CD4-positive, alpha-beta T cell treated with Interleukin-21 for 1 hour (primary cell): ENCODE measurements at regions not wholly inside any gene's neighbourhood (a gene's known extent, or its start where the extent isn't known, plus 50 kb on each side); places are given as distances from the start of the nearest gene placed in this dataset.
"Not testable (repeated sequence)": the region's sequence is repeated elsewhere in the genome, so short reads cannot be mapped to it uniquely, and the experiment has no call there.

Source experiments
- DNase-seq: peaks from one replicate; pipeline ENCODE4 v3.0.0-alpha.2; 2020

- DNase-seq: no peak
These were observed 633.0 kb upstream of the TMEFF2 start for GRCh38 chr2:192827735-192828134.

GRCh38 chr2:192814376-192814775 lies 619.6 kb upstream of the TMEFF2 start:
- no peak for DNase-seq

DNA sequence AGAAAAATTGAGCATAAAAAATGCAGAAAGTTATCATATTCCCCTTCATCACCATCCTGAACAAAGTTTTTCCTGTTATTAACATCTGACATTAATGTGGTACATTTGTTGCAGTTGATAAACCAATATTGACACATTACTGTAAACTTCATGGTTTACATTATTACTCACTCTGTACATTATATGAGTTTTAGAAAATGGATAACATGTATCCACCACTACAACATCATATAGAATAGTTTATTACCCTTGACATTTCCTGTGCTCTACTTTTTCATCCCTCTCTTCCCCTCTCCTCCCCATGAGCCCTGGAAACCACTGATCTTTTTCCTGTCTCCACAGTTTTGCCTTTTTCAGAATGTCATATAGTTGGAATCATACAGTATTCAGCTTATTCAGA lies 618.6 kb upstream of the TMEFF2 start:
- DNase-seq: no peak

DNA sequence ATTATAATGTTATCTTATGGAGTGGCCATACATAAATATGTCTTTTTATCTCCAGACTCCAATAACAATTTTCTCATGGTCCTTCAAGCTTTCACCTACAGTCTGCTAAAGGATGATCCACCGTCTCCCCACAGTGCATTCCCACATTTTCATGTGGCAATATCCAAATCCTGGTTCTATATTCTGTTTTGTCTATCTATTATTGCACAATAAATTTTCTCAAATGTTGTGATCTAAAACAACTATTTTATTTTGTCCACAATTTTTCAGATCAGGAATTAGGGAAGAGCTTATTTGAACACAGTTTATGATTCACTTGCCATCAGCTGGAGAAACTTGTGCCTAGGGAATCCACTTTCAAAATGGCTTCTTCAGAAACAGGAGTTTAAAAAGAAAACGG lies 614.4 kb upstream of the TMEFF2 start:
- DNase-seq: no peak

GRCh38 chr2:192783643-192784042 lies 588.9 kb upstream of the TMEFF2 start:
- no peak for DNase-seq

DNA sequence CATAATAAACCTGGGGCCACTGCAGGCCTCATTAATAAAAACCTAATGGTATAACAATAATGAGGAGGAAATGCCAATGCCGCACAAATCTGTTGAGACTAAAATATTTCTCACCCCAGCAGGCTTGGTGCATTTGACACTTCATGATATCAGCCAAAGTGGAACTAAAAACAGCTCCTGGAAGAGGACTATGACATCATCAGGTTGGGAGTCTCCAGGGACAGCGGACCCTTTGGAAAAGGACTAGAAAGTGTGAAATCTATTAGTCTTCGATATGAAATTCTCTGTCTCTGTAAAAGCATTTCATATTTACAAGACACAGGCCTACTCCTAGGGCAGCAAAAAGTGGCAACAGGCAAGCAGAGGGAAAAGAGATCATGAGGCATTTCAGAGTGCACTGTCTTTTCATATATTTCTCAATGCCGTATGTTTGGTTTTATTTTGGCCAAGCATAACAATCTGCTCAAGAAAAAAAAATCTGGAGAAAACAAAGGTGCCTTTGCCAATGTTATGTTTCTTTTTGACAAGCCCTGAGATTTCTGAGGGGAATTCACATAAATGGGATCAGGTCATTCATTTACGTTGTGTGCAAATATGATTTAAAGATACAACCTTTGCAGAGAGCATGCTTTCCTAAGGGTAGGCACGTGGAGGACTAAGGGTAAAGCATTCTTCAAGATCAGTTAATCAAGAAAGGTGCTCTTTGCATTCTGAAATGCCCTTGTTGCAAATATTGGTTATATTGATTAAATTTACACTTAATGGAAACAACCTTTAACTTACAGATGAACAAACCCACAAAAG lies 580.9 kb upstream of the TMEFF2 start:
- DNase-seq: no peak

DNA sequence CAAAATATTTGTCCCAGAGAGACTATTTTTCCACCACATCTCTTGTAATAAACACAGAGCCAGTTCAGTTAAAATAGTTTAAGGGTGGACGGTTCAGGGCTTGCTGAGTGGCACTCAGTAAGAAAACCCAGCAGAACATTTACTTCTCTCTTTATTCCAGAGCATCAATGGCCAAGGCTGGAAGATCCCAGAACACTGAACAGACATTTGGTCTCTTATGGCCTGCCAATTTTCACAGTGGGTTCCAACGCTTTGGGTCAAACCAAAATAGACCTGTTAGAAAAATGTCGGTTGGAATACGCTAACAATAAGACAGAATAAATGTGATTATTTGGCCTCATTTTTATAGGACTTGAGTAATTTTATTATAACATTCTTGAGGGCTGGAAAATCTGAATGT lies 580.3 kb upstream of the TMEFF2 start:
- no peak for DNase-seq

- no peak for DNase-seq
These were observed 578.3 kb upstream of the TMEFF2 start for GRCh38 chr2:192773044-192773443.

DNA sequence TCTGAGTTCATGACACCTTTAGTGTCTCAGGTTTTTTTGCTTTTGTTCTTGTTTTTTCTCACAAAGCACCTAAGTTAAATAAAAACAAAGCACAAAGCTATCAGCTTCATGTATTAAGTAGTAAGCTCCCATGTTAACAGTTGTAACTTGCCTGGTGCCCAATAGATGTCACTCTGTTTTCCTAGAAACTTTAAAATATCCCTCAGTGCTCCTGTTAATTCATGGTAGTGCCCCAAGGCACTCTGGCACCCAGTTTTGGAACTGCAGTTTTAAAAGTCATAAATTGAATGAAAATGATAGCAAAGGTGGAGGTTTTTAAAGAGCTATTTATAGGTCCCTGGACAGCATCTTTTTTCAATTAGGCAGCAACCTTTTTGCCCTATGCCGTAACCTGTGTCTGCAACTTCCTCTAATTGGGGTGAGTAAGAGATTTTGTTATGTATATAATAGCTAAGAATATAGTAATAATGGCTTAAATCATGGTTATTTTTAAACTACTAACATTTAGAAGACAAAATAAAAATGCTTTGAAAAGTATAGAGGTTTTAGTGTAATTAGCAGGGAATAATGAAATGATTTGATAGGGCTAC lies 555.0 kb upstream of the TMEFF2 start:
- DNase-seq: no peak

DNA sequence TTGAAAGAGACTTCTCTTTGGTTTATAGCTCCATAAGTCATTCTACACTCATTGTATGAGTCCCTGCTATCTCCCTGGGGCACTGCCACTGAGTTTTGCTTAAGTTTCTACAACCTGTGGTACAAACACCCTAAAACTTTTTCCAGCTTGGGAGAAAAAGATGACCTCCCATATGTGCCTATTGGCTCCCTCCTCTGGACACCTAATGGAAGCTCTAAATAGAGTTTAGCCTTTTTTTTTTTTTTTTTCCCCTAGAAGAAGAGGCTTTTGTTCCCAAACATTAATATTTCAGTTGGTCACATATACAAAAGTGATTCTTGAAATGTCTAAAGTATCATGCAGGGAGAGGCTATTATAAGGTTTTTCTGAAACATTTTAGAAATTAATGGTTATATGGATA lies 547.2 kb upstream of the TMEFF2 start:
- no peak for DNase-seq

DNA sequence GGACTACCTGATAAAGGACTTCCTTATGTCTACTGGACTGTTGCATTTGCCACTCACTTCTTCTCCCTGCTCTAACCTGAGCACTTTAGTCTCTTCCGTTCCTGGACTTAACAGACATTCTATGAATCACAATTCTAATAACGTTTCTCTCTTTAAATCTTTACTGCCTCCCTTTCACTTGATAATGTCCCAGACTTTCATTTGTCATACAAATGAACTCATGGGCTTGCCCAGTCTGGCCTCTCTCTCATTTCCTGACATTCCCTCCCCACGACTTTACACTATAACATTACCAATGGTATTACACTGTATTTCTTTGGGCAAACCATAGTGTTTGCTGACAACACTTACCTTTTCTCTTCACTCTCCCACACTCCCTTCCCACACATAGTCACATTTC lies 540.7 kb upstream of the TMEFF2 start:
- no peak for DNase-seq

DNA sequence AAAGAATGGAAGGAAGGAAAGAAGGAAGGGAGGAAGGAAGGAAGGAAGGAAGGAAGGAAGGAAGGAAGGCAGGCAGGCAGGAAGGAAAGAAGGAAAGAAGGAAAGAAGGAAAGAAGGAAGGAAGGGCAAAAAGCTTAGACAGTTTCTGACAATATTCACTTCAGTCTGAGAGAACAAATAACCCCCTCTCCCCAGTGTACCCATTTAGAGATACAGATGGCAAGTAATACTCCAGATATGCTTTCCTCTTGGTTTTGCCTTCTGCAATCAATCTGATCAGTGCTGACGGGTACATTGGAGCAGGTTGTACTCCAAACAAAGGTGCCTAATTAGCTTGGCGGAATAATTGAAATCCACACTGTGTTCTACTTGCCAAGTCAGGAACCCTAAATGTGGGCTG lies 534.6 kb upstream of the TMEFF2 start:
- DNase-seq: no peak

GRCh38 chr2:192725991-192726390 lies 531.3 kb upstream of the TMEFF2 start:
- DNase-seq: no peak

DNA sequence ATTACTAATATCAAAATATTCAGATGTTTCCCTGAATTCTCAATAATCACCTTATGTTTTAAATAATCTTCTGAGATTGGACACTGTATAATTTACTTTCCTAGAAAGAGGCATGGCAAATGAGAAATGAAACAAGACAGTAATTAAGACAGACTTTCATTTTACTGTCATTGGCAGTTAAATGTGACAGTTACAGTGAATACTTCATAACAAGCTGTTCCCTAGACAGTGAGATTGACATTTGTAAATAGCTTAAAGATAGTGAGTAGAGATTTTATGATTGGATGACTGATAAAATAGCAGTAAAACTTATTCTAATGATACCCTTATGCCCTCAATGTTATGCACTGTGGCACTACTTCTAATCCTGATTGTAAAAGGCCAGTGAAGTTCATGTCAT lies 524.9 kb upstream of the TMEFF2 start:
- no peak for DNase-seq

GRCh38 chr2:192718340-192718739 lies 523.6 kb upstream of the TMEFF2 start:
- DNase-seq: no peak

- no peak for DNase-seq
These were observed 506.2 kb upstream of the TMEFF2 start for GRCh38 chr2:192700934-192701333.

GRCh38 chr2:192697880-192698279 lies 503.1 kb upstream of the TMEFF2 start:
- no peak for DNase-seq

DNA sequence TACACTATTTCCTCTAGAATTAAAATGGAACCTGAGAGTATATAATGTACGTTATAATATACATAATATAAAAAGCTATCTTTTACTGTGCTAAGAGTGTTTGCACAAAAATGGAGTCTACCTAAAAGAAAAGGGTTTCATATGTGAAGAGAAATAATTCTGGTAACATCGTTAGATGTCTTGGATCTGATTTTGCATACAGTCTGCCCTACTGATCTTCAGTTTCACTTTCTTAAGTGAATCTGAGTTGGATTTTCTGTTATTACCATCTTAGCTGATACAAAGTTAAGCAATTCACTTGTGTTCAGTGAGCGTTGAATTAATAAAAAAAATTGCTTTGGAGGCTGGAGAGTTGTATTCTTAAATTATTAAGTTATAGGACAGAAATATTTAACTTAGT lies 502.1 kb upstream of the TMEFF2 start:
- no peak for DNase-seq

GRCh38 chr2:192687015-192687414 lies 492.3 kb upstream of the TMEFF2 start:
- DNase-seq: no peak

- DNase-seq: not testable (repeated sequence)
These were observed 487.8 kb upstream of the TMEFF2 start for GRCh38 chr2:192682511-192682910.

GRCh38 chr2:192675681-192676080 lies 480.9 kb upstream of the TMEFF2 start:
- DNase-seq: no peak

DNA sequence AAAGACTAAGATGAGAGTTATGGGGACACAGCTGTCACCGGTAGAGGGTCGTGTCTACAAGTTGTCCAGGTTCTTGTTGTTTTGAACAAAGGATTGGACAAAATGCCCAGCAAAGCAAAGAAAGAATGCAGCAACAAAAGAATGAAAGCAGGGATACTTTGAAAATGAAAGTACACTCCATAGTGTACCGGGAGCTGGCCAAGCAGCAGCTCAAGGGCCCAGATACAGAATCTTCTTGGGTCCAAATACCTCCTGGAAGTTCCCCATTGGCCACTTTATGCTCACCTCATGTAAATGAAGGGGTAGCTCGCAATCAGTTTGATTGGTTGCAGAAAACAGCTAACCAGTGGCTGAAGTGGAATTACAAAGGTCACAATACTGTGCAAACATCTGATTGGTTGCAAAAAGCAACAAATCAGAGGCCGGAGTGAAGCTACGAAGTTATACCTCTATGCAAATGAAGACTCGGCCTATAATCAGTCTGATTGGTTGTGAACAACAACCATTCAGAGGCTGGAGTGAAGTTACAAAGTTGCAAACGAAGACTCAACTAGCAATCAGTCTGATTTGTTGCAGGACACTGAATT lies 474.9 kb upstream of the TMEFF2 start:
- DNase-seq: no peak

GRCh38 chr2:192660555-192660954 lies 465.8 kb upstream of the TMEFF2 start:
- DNase-seq: not testable (repeated sequence)

- no peak for DNase-seq
These were observed 462.6 kb upstream of the TMEFF2 start for GRCh38 chr2:192657362-192657761.

DNA sequence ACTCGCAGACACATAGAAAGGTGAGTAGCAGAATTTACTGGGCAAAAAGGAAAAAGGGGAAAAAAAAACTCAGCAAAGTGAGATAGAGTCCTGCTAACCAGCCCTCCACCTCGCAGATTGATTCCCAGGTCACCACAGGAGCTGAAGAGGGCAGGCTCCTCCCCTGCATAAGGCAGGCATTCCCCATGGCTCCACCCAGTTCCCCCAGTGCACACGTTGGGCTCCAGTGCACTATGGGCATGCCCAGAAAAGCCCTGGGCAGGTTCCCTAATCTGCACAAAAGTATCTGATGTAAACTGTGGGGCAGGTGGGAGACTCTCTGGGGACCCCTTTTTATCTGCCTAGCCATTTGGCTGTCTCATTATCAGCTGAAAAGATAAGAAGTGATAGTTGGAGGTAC lies 461.2 kb upstream of the TMEFF2 start:
- DNase-seq: no peak
